Mammary epithelial cell (primary cell): ENCODE measurements at regions not wholly inside any gene's neighbourhood (a gene's known extent, or its start where the extent isn't known, plus 50 kb on each side); places are given as distances from the start of the nearest gene placed in this dataset.

Experiments
- CTCF ChIP-seq, 2 donors: IDR thresholded peaks in 1 of 2; conservative IDR thresholded peaks in 1 of 2; 2 replicates each; pipeline ENCODE4 v1.5.1; 2011 to 2012; ENCODE audit warnings: inconsistent platforms in 2 of 2, low read length in 2 of 2, mild to moderate bottlenecking in 2 of 2, control low read depth in 1 of 2, low read depth in 1 of 2; ENCODE audit not compliant: insufficient read depth in 1 of 2; ENCODE audit errors: extremely low read depth in 1 of 2
- EZH2 ChIP-seq: IDR thresholded peaks from 2 replicates; pipeline ENCODE4 v1.6.1; 2012; ENCODE audit warnings: low read length, inconsistent platforms, borderline replicate concordance

- TF ChIP-seq CTCF (conservative IDR thresholded peaks at IDR 0.05 in 1 of 2, IDR thresholded peaks at IDR 0.05 in 1 of 2; ENCODE audit: extremely low read depth in 1 of 2, insufficient read depth in 1 of 2, low read depth in 1 of 2, low read length in 2 of 2) (no peak), EZH2 (no peak)
These were observed 173.3 kb upstream of the SYT13 start for GRCh38 chr11:45459491-45459890.
